NCI-H1930 (cell line): ENCODE measurements at regions not wholly inside any gene's neighbourhood (a gene's known extent, or its start where the extent isn't known, plus 50 kb on each side); places are given as distances from the start of the nearest gene placed in this dataset.
"Not testable (repeated sequence)": the region's sequence is repeated elsewhere in the genome, so short reads cannot be mapped to it uniquely, and the experiment has no call there.

ENCODE experiments used
- DNase-seq, 2 experiments: peaks; one replicate each; lab custom pipeline; 2025; lab: John Stamatoyannopoulos, UW

GRCh38 chr4:10816571-10816970 lies 132.0 kb upstream of the CLNK start:
- DNase-seq = no peak

DNA sequence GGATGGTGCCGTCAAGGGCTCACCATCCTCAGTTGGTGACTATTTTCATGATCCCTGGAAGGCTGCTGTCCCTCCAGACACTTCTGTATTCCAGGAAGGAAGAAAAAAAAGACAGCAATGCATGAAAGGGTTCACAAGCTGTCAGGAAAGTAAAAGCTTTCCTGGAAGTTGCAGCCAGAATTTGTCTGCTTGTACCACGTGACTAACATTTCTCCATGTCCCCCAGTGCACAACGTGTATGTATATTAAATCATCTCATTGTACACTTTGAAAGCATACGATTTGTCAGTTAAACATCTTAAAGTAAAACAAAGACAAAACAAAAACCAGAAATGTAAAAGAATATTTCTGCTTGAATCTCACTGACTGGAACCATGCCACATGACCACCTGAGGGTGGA lies 127.4 kb upstream of the CLNK start:
- DNase-seq = no peak

DNA sequence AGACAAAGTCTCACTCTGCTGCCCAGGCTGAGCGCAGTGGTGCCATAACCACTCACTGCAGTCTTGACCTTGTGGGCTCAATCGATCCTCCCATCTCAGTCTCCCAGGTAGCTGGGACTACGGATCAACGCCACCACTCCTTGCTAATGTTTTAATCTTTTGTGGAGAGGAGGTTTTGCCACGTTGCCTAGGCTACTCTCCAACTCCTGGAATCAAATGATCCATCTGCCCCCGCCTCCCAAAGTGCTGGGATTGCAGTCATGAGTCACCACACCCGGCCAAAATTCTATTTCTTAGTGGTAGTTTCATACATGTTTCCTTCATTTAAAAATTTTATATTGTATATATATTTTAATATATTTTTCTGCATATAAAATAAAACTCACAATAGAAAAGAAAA lies 125.8 kb upstream of the CLNK start:
- DNase-seq = no peak

- DNase-seq = no peak
Observed at GRCh38 chr4:10809905-10810304, 125.3 kb upstream of the CLNK start.

GRCh38 chr4:10808591-10808990 lies 124.0 kb upstream of the CLNK start:
- DNase-seq = no peak

DNA sequence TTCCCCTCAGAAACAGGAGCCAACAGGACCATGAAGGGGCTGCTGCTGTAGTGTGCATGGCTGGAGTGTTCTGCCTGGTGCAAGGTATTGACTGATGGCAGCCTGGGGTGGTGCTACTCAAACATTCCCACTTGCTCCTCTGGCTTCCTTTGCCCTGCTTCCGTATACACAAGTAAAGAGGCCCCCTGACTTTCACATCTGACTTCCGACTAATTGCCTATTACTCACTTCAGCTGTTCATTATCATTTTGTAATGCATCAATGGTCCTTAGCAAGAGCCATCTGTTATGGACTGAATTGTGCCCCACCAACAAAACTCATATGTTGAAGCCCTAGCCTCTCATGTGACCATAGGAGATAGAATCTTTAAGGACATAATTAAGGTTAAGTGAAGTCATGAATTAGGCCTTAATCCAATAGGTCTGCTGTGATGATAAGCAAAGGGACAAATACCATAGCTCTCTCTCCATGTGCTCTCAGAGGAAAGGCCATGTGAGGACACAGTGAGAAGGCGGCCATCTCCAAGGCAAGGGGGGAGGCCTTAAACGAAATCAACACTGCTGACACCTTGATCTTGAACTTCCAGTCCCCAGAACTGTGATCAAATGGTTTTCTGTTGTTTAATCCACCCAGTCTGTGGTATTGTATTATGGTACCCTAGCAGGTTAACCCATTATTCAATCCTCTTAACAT lies 122.5 kb upstream of the CLNK start:
- DNase-seq = no peak

GRCh38 chr4:10803713-10804343 lies 119.3 kb upstream of the CLNK start:
- no peak for DNase-seq

- no peak for DNase-seq
Observed at GRCh38 chr4:10787365-10787764, 102.8 kb upstream of the CLNK start.

- DNase-seq = no peak
Observed at GRCh38 chr4:10784621-10785020, 100.1 kb upstream of the CLNK start.

DNA sequence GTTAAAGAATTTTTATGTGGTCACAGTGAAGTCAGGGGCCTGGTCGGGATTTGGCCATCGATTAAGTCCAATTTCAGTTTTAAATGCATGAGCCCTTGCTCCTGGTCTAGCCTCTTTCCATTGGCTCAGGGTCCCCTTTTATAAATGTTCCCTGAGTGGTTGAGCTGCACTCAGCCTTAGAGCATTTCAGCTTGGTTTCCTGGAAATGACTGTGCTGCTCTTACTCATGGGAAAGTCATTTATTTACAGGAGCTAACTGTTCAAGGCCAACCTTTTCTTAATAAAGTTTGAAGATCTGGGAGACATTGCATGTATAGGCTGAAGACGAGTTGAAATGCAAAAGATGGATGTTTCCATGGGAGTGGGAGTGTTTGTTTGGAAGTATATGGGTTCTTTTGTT lies 98.8 kb upstream of the CLNK start:
- no peak for DNase-seq

GRCh38 chr4:10781805-10782204 lies 97.2 kb upstream of the CLNK start:
- DNase-seq = no peak

GRCh38 chr4:10780803-10781202 lies 96.2 kb upstream of the CLNK start:
- DNase-seq = not testable (repeated sequence)

- DNase-seq = not testable (repeated sequence)
Observed at GRCh38 chr4:10775132-10775531, 90.6 kb upstream of the CLNK start.

DNA sequence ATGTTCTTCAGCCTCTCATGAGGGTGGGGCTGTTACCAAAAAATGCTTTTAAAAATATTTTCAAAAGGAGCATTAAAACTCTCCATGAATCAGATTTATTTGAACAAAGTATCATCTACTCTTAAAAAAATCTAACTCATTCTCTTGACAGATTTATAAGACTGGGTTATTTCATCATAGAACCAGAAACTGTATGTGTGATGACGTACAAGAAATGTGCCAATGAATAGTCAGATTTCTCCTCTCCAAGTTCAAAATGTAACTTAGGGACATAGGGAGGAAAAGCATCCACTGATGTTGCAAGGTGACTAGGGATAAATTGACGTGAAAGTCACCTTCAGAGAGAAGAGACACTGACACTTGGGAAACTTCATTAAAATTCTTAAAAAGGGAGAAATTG lies 89.1 kb upstream of the CLNK start:
- DNase-seq = no peak

DNA sequence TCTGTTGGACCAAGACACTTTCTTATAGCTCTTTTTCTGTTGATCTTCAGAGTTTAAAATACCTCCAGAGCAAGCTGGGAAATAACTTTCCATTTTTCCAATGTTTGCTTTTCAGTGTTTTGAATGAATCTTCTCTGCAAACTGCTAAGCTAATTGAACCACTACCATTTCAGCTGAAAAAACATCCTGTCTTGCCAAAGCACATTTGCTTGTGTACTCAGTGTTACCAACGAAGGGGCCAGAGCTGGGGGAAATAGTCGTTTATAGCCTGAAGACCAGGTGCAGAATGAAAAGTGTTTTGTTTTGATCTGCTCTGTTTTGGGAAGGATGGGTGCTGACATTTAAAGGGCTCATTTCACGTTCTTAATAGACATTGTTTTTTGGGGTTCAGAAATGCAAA lies 88.4 kb upstream of the CLNK start:
- DNase-seq = no peak

GRCh38 chr4:10765386-10765785 lies 80.8 kb upstream of the CLNK start:
- DNase-seq = no peak

DNA sequence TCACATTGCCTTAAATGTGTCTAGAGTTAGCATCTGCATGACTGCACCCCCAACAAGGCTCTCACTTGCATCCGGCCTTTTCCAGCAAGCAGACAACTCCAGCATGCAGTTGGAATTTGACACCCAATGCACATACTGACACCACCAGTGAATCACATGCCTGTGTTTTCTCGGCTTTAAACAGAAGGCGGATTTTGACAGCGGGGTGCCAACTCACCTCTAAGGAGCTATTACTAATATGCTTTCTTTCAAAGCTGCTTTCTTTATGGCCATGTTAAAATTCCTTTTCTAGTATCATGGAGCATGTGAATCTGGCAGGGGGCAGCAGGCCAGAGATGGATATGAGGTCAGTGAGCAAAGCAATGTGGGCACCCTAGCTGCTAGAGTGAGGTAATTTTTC lies 78.0 kb upstream of the CLNK start:
- DNase-seq = no peak

DNA sequence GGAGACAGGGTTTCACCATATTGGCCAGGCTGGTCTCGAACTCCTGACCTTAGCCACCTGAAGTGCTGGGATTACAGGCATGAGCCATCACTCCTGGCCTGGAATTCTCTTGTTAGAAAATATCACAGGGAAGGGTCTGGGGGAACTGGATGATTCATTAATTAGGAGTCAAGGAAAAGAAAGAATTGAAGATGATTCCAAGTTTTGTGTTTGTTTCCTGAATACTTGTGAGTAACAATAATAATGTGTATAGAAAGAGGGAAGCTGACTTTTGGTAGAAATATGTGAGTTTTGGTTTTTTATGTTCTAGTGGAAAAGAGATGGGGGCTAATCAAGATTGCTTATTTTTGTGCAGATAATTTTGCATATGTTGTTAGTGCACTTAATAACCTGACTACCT lies 77.3 kb upstream of the CLNK start:
- no peak for DNase-seq

GRCh38 chr4:10760086-10760485 lies 75.5 kb upstream of the CLNK start:
- no peak for DNase-seq

DNA sequence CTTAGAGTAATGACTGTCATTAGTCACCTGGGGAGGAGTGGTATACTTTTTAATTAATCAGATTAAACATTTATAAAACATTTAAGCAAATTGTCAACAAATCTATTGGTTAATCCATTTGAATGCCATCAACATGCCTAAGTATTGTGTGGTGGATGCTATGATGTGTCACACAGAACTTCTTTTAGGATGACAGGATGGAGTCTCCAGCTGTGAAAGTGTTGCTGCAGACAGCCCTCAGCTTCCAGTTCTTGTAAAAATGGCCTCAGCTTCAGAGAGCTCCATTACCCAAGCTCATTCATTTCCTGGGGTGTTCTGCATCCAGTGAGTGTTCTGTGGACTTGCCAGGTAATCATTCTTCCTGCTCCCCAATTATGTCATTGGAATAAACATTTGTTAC lies 74.3 kb upstream of the CLNK start:
- DNase-seq = no peak

- DNase-seq = no peak
Observed at GRCh38 chr4:10753856-10754402, 69.4 kb upstream of the CLNK start.

GRCh38 chr4:10753336-10753735 lies 68.8 kb upstream of the CLNK start:
- no peak for DNase-seq

- no peak for DNase-seq
Observed at GRCh38 chr4:10750714-10751113, 66.1 kb upstream of the CLNK start.

- no peak for DNase-seq
Observed at GRCh38 chr4:10747186-10747585, 62.6 kb upstream of the CLNK start.
